SK-N-SH treated with all-trans-retinoic acid at 6 μM for 48 hours (cell line): ENCODE measurements at regions not wholly inside any gene's neighbourhood (a gene's known extent, or its start where the extent isn't known, plus 50 kb on each side); places are given as distances from the start of the nearest gene placed in this dataset.

Experiments used
- ESRRG ChIP-seq: fragments of 250-450 bp; sonication (Bioruptor Pico); IDR thresholded peaks from 2 replicates; pipeline ENCODE4 v1.6.1; 2021; ENCODE audit warnings: mild to moderate bottlenecking
- OSR1 ChIP-seq: fragments of 250-450 bp; sonication (Bioruptor Pico); IDR thresholded peaks from 2 replicates; pipeline ENCODE4 v1.8.0; 2022; ENCODE audit warnings: moderate library complexity, mild to moderate bottlenecking, inconsistent platforms

DNA sequence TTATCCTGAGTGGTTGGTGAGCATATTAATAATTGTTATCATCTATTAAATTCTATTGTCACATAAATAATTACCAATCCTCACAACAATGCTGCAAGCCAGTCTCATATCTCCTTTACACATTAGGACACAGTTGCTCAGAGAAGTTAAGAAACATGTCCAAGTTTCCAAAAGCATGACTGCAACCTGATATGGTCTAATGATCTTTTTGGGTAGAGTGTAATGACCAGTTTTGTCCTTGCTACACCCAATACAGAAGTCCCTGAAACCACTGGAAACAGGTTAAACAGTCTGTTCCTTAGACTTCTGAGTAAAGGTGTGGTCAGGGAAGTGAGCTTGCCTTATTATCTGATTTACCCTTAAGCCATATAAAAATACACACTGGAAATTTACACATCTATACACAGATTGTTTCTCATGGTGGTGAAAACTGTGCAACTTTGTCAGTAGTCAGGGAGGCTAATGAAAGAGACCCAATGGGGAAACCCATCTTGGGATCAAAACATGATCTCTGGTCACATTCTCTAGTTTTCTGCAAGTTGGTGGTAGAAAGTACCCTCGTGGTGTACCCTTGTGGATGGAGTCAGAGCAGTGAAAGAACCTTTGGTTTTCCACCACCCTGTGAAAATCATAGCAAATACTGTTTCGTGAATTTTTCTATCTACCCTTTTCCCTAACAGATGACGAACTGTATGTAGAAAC is 146.0 kb upstream of the KLF12 start:
- TF ChIP-seq OSR1 (CRISPR knock-in tag) = no peak
- no peak for TF ChIP-seq ESRRG (CRISPR knock-in tag)
